H1 (cell line): ENCODE measurements at regions not wholly inside any gene's neighbourhood (a gene's known extent, or its start where the extent isn't known, plus 50 kb on each side); places are given as distances from the start of the nearest gene placed in this dataset.

ENCODE experiments used
- CREB1 ChIP-seq: IDR thresholded peaks from 2 replicates; pipeline ENCODE4 v1.6.1; 2012; ENCODE audit warnings: inconsistent platforms
- POLR2A ChIP-seq, 2 experiments: IDR thresholded peaks; 1 replicate in 1 of 2; 2 replicates in 1 of 2; pipeline ENCODE4 v1.6.1; 2011; ENCODE audit warnings: low read depth in 2 of 2, low read length in 2 of 2, mild to moderate bottlenecking in 2 of 2; ENCODE audit errors: control extremely low read depth in 1 of 2
- POU5F1 ChIP-seq: IDR thresholded peaks from 2 replicates; pipeline ENCODE4 v1.6.1; 2011; ENCODE audit warnings: low read depth, mild to moderate bottlenecking, low read length, moderate library complexity
- TF ChIP-seq, protein P1 (sequence below): IDR thresholded peaks from 2 replicates; pipeline ENCODE4 v1.6.1; 2011; ENCODE audit warnings: low read length, improper control_type of control experiment
- TF ChIP-seq, protein P2 (sequence below): IDR thresholded peaks from 2 replicates; pipeline ENCODE4 v1.6.1; 2012; ENCODE audit warnings: inconsistent platforms

DNA sequence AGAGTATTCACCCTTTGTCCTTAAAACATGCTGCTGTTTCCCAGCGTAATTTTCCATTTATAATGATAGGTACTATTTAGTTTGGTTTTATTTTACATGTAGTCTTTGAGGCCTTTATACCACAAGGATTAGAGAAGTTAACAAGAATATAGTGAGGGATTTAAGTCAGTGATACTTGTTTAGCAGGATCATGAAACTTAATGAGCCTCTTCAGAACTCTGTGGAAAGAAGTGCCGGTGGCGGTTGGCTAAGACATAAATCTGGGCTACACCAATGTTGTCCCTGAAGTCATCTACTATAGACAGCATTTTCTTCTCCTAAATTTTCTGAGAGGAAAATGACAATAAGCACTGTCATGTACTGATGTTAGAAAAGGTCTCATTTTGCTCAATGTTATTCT, 1226.0 kb upstream of the SEL1L start (continued):
- TF ChIP-seq, protein P1, sequence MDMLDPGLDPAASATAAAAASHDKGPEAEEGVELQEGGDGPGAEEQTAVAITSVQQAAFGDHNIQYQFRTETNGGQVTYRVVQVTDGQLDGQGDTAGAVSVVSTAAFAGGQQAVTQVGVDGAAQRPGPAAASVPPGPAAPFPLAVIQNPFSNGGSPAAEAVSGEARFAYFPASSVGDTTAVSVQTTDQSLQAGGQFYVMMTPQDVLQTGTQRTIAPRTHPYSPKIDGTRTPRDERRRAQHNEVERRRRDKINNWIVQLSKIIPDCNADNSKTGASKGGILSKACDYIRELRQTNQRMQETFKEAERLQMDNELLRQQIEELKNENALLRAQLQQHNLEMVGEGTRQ = no peak
- TF ChIP-seq POLR2A (IDR thresholded peaks at IDR 0.05; ENCODE audit: control extremely low read depth in 1 of 2, low read depth in 2 of 2, low read length in 2 of 2) (no peak), POU5F1 (no peak), CREB1 (no peak)
- TF ChIP-seq, protein P2, sequence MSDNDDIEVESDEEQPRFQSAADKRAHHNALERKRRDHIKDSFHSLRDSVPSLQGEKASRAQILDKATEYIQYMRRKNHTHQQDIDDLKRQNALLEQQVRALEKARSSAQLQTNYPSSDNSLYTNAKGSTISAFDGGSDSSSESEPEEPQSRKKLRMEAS = no peak
